SK-N-SH (cell line): ENCODE measurements at regions not wholly inside any gene's neighbourhood (a gene's known extent, or its start where the extent isn't known, plus 50 kb on each side); places are given as distances from the start of the nearest gene placed in this dataset.

Experiments
- EP300 ChIP-seq, 2 experiments: IDR thresholded peaks; 2 replicates each; pipeline versions ENCODE4 v1.4.0 to v1.6.1; 2012; ENCODE audit warnings: borderline replicate concordance in 1 of 2, low read depth in 1 of 2, low read length in 1 of 2
- EZH2phosphoT487 ChIP-seq: fragments of 200-600 bp; sonication (generic); IDR thresholded peaks from 2 replicates; pipeline ENCODE4 v1.6.1; 2017; ENCODE audit warnings: low read depth, mixed run types, mild to moderate bottlenecking, antibody characterized with exemption, moderate library complexity, borderline replicate concordance
- IRF3 ChIP-seq: fragments of 150-350 bp; IDR thresholded peaks from 2 replicates; pipeline ENCODE4 v1.6.1; 2016; ENCODE audit warnings: mild to moderate bottlenecking, low read depth, low read length
- MXI1 ChIP-seq: IDR thresholded peaks from 2 replicates; pipeline ENCODE4 v1.6.1; 2012; ENCODE audit warnings: mild to moderate bottlenecking, low read depth, low read length, improper control_type of control experiment
- POLR2AphosphoS5 ChIP-seq: IDR thresholded peaks from 2 replicates; pipeline ENCODE4 v1.6.1; 2012; ENCODE audit warnings: low read depth, low read length
- RAD21 ChIP-seq: IDR thresholded peaks from 2 replicates; pipeline ENCODE4 v1.6.1; 2012; ENCODE audit warnings: mild to moderate bottlenecking, low read length
- USF1 ChIP-seq: IDR thresholded peaks from 2 replicates; pipeline ENCODE4 v1.4.0; 2012; ENCODE audit warnings: low read depth, borderline replicate concordance
- USF2 ChIP-seq: fragments of 150-350 bp; IDR thresholded peaks from 2 replicates; pipeline ENCODE4 v1.6.1; 2017; ENCODE audit warnings: antibody characterized with exemption, low read length, low read depth, borderline replicate concordance
- YY1 ChIP-seq: IDR thresholded peaks from 2 replicates; pipeline ENCODE4 v1.4.0; 2012; ENCODE audit warnings: low read depth, mild to moderate bottlenecking
- TF ChIP-seq, protein P1 (sequence below): fragments of 200-600 bp; sonication (generic); IDR thresholded peaks from 2 replicates; pipeline ENCODE4 v1.6.1; 2017; ENCODE audit warnings: antibody characterized with exemption, mild to moderate bottlenecking, moderate library complexity

- TF ChIP-seq, protein P1, sequence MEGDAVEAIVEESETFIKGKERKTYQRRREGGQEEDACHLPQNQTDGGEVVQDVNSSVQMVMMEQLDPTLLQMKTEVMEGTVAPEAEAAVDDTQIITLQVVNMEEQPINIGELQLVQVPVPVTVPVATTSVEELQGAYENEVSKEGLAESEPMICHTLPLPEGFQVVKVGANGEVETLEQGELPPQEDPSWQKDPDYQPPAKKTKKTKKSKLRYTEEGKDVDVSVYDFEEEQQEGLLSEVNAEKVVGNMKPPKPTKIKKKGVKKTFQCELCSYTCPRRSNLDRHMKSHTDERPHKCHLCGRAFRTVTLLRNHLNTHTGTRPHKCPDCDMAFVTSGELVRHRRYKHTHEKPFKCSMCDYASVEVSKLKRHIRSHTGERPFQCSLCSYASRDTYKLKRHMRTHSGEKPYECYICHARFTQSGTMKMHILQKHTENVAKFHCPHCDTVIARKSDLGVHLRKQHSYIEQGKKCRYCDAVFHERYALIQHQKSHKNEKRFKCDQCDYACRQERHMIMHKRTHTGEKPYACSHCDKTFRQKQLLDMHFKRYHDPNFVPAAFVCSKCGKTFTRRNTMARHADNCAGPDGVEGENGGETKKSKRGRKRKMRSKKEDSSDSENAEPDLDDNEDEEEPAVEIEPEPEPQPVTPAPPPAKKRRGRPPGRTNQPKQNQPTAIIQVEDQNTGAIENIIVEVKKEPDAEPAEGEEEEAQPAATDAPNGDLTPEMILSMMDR = no peak
- no peak for TF ChIP-seq EZH2phosphoT487
- TF ChIP-seq MXI1 = no peak
- no peak for TF ChIP-seq RAD21
- TF ChIP-seq YY1 = no peak
- TF ChIP-seq USF2 = no peak
- TF ChIP-seq IRF3 = no peak
- TF ChIP-seq USF1 = no peak
- TF ChIP-seq POLR2AphosphoS5 = no peak
- no peak for TF ChIP-seq EP300 (IDR thresholded peaks at IDR 0.05; ENCODE audit: borderline replicate concordance in 1 of 2, low read depth in 1 of 2, low read length in 1 of 2)
These were observed 228.7 kb downstream of the REEP3 start for GRCh38 chr10:63749915-63750314.
